Hematopoietic multipotent progenitor cell treated with erythropoietin and hydrocortisone succinate and interleukin-3 and kit ligand, for 6 days (in vitro differentiated cells): ENCODE measurements at regions not wholly inside any gene's neighbourhood (a gene's known extent, or its start where the extent isn't known, plus 50 kb on each side); places are given as distances from the start of the nearest gene placed in this dataset.
"Not testable (repeated sequence)": the region's sequence is repeated elsewhere in the genome, so short reads cannot be mapped to it uniquely, and the experiment has no call there.

Experiments
- DNase-seq: peaks from one replicate; pipeline ENCODE4 v3.0.0-alpha.2; 2015

- DNase-seq = peak; percentile 53
Measured at GRCh38 chr1:91148641-91149069, 126.8 kb upstream of the ZNF644 start.

DNA sequence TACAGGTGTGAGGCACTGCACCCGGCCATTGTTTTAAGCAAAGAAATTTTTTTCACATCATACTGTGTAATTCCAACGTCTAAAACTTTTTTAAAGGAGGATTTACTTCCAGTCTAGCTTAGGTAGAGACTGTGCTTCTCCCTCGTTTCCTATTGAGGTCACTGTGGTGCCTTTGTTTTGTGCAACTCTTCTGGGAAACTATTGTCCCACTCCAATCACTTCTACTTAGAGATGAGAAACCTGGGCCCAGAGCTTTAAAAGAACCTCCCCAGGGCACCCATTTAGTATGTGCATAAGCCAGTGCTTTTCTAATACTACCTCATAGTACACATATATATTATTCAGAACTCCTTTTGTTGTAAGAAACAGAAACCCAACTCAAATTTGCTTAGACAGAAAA is 120.0 kb upstream of the ZNF644 start:
- DNase-seq = no peak

DNA sequence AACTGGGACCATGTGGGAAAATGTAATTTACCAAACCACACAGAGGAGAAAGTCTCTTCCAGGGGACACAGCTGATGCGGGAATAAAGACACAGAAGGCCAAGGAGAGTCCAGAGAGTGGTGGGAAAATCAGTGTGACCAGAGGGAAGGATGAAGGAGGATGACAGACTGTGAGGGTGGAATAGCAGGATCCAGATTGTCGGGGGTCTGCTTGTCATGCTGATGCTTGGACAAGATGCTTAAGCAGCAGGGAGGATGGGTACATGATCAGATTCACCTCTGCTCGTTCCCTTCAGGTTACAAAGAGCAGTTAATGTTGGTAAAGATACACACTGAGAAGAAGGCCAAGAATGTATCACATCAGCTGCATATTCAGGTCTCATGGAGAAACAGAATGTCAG is 117.1 kb upstream of the ZNF644 start:
- no peak for DNase-seq

- DNase-seq = no peak
Measured at GRCh38 chr1:91137173-91137852, 115.5 kb upstream of the ZNF644 start.

DNA sequence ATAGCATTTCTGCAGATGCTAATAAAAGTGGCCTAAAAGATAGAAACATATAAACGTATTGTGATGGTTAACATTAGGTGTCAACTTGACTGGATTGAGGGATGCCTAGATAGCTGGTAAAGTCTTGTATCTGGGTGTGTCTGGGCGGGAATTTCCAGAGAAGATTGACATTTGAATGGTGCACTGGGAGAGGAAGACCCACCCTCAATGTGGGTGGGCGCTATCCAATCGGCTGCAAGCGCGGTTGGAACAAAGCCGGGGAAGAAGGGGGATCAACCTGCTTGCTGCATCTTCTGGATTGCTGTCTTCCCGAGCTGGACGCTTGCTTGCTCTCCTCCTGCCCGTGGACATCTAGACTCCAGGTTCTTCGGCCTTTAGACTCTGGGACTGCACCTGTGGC is 114.0 kb upstream of the ZNF644 start:
- no peak for DNase-seq

GRCh38 chr1:91133248-91133647 is 111.4 kb upstream of the ZNF644 start:
- no peak for DNase-seq

- no peak for DNase-seq
Measured at GRCh38 chr1:91130256-91130985, 108.6 kb upstream of the ZNF644 start.

DNA sequence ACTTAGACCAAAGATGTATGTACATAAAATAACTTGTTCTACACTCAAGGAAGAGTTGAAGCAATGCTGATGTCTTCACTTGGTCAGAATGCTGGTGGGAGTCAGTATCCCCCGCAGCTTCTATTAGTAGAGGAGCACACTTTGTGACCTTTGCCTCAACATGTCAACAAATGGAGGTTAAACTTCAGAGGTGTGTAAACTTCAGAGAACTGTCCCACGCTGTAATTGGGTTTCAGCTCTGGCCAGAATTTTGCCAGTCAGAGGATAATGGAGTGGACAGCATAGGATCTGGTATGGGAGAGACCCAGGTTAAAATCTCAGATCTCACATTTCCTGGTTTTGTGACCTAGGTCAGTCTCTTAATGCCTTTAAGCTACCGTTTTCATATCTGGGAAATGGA is 107.6 kb upstream of the ZNF644 start:
- no peak for DNase-seq

DNA sequence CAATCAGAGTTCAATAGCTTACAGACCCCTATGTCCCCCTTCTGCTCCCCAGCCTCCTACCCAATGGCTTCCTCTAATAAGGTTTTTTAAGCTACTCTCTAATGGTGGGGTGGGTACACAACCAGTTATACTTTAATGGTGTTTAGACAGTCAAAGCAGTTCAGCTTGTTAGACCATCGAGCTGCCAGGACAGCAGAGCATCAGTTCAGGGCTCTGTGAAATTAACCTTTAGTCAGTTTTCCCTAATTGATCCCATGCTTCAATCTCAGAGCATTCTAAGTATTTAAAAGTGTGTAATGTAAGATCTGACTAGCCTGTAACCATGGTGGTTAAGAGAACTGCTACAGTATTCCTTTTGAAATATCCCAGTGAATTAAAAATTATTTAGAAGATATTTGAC is 107.2 kb upstream of the ZNF644 start:
- no peak for DNase-seq

DNA sequence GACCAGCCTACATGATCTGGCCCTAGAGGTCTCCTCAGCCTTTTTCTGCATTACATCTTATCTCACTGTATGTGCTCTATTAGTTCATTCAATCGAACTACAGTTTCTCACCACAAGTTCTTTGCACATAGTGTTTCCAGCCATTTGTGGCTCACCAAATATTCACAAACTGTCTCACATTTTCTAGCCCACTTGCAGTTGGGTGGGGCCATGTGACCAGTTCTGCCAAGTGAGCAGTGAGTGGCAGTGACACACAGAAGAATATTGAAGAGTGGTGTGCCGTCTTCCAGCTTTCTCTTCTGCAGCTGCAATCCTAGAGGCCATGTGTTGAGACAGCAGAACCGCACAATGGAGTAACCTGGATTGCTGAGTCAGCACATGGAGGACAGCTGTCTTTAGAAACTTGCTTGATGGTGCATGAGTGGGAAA is 103.2 kb upstream of the ZNF644 start:
- no peak for DNase-seq

- no peak for DNase-seq
Measured at GRCh38 chr1:91124290-91124985, 102.6 kb upstream of the ZNF644 start.

DNA sequence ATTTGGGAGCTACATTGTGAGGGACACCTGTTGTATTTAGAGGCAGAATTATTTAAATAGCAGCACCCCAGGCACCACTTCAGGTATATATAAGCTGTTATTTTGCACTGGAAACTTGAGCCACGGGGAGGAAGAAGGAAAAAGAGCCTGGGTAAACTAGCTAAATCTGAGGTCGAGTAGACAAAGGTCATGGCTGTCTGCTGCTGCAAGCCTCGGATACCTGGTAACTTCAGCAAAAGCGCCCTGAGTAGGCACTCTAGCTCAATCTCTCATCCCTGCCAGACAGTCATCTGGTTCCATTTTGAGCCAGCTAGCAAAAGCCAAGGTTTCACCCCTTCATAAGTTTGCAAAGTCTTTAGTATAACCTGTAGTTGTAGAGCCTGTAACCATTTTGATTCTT is 101.9 kb upstream of the ZNF644 start:
- DNase-seq = no peak

- no peak for DNase-seq
Measured at GRCh38 chr1:91123319-91123718, 101.5 kb upstream of the ZNF644 start.

DNA sequence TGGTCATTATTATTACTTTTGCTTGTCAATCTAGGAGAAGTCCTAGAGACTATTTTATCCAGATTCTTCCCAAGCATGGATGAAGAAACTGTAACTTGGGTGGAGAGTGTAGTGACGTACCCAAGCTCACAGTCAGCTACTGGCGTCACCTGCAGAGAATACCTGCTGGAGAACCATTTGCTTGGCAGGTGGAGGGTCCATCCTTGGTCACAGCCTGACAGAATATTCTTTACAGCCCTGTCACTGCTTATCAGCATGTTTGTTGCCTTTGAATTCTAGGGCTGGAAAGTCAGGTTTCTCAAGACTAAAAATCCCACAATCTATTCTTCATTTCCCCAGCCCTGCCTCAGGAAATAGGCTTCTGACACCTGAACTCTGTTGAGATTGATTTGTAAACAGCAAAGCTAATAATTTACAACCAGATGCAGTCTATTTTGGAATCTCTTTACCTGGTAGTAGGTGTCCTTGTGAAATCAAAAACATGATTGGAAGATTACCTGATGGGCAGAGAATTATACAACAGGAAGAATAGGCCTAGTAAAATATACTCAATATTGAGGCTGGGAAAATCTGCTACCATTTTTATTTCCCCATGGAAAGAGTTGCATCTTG is 100.4 kb upstream of the ZNF644 start:
- no peak for DNase-seq

- no peak for DNase-seq
Measured at GRCh38 chr1:91121366-91121765, 99.5 kb upstream of the ZNF644 start.

GRCh38 chr1:91120936-91121335 is 99.1 kb upstream of the ZNF644 start:
- no peak for DNase-seq

GRCh38 chr1:91120421-91120820 is 98.6 kb upstream of the ZNF644 start:
- DNase-seq = peak; percentile 9

- DNase-seq = no peak
Measured at GRCh38 chr1:91104712-91105111, 82.9 kb upstream of the ZNF644 start.

- no peak for DNase-seq
Measured at GRCh38 chr1:91101328-91101727, 79.5 kb upstream of the ZNF644 start.

DNA sequence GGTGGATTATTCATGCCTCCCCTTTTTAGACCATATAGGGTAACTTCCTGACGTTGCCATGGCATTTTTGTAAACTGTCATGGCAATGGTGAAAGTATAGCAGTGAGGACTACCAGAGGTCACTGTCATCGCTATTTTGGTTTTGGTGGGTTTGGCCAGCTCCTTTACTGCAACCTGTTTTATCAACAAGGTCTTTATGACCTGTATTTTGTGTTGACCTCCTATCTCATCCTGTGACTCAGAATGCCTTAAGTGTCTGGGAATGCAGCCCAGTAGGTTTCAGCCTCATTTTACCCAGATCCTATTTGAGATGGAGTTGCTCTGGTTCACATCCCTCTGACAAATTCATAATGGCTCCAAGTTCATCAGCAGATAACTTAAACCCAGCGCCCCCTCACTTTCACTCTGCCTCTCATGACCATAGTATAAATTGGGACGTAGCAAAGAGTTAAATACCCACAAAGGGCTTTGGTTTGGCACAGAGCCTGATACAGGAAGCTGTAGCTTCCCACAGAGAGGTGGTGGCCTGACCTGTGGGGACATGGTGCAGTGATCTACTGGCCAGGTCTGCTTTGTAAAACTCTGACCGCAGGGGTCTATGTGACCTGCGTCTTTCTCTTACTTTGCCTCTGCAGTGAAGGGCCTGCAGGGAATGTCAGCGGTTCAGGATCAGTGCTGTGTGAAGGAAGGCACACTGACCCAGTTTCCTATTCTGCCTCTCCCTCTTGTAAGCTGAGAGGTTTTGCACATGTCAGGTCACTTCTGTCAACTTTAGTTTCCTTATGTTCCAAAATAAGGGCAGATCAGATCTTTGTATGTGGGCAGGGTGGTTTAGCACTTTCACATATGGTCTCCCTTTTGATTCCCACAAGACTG is 78.1 kb upstream of the ZNF644 start:
- DNase-seq = peak; percentile 23

DNA sequence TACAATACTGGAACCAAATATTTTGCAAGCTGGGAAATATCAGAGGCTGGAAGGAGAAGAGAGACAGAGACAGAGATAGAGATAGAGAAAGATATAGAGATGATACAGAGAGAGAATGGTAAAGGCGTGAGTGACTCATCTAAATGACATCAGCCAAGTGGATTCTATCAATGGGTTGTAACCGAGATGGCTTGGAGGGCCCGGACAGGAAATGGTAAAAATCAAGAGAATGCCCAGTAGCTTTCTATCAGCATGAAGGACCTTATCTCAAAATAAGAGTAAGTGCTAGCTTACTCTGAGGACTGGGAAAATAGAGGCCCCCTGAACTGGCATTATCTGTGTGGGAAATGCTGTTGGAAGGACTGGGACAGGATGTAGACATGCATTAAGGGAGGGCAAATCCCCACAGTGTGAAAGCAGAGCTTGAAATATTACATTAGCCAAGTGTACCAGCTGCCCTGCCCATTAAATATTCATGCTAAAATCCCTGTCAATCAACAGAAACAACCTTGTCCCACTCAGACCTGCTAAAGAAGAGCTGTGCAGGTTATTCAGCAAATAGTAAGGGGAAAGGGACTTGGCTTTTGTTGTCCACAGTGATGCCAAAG is 76.6 kb upstream of the ZNF644 start:
- DNase-seq = no peak

GRCh38 chr1:91095321-91095720 is 73.5 kb upstream of the ZNF644 start:
- not testable (repeated sequence) for DNase-seq
